Neural progenitor cell (in vitro differentiated cells): ENCODE measurements at regions not wholly inside any gene's neighbourhood (a gene's known extent, or its start where the extent isn't known, plus 50 kb on each side); places are given as distances from the start of the nearest gene placed in this dataset.

Experiments used
- DNase-seq: peaks from one replicate; pipeline ENCODE4 v3.0.0-alpha.2; 2016; ENCODE audit warnings: low spot score
- H2AFZ ChIP-seq: fragments of 200-600 bp; sonication (generic); replicated peaks from 2 replicates; pipeline ENCODE4 v1.6.1; 2016; ENCODE audit warnings: antibody characterized with exemption
- H3F3A ChIP-seq: fragments of 200-600 bp; sonication (generic); 2 replicates; pipeline ENCODE4 v1.6.1; 2016; ENCODE audit warnings: antibody characterized with exemption, low read depth
- H3K27ac ChIP-seq: fragments of 200-600 bp; sonication (generic); 2 replicates; pipeline ENCODE4 v1.5.1; 2016; ENCODE audit warnings: mild to moderate bottlenecking
- H3K27me3 ChIP-seq: fragments of 200-600 bp; sonication (generic); 2 replicates; pipeline ENCODE4 v1.6.1; 2016; ENCODE audit warnings: mild to moderate bottlenecking, moderate library complexity
- H3K36me3 ChIP-seq: fragments of 200-600 bp; sonication (generic); 2 replicates; pipeline ENCODE4 v1.5.1; 2016
- H3K4me1 ChIP-seq: fragments of 200-600 bp; sonication (generic); 2 replicates; pipeline ENCODE4 v1.6.1; 2016; ENCODE audit warnings: mixed run types
- H3K4me2 ChIP-seq: fragments of 200-600 bp; sonication (generic); 2 replicates; pipeline ENCODE4 v1.6.1; 2016
- H3K4me3 ChIP-seq: fragments of 200-600 bp; sonication (generic); 2 replicates; pipeline ENCODE4 v1.5.1; 2016
- H3K79me2 ChIP-seq: fragments of 200-600 bp; sonication (generic); 2 replicates; pipeline ENCODE4 v1.6.1; 2016; ENCODE audit warnings: low read depth
- H3K9ac ChIP-seq: fragments of 200-600 bp; sonication (generic); 2 replicates; pipeline ENCODE4 v1.6.1; 2016
- H3K9me3 ChIP-seq: fragments of 200-600 bp; sonication (generic); 2 replicates; pipeline ENCODE4 v1.5.1; 2016; ENCODE audit warnings: low read depth
- H4K20me1 ChIP-seq: fragments of 200-600 bp; sonication (generic); 2 replicates; pipeline ENCODE4 v1.6.1; 2016; ENCODE audit warnings: low read depth
- H3K27ac Mint-ChIP-seq: 3 replicates; pipeline ENCODE4 v1.8.0; 2021; ENCODE audit warnings: mixed read lengths
- H3K27me3 Mint-ChIP-seq: 2 replicates; pipeline ENCODE4 v1.8.0; 2022; ENCODE audit warnings: low read depth, mild to moderate bottlenecking, inconsistent platforms, moderate library complexity, mixed read lengths; ENCODE audit not compliant: insufficient read depth
- H3K36me3 Mint-ChIP-seq: 3 replicates; pipeline ENCODE4 v1.8.0; 2021; ENCODE audit warnings: mixed read lengths
- H3K4me1 Mint-ChIP-seq: 3 replicates; pipeline ENCODE4 v1.8.0; 2021; ENCODE audit warnings: mixed read lengths
- H3K4me3 Mint-ChIP-seq: 3 replicates; pipeline ENCODE4 v1.8.0; 2021; ENCODE audit warnings: mild to moderate bottlenecking, moderate library complexity, mixed read lengths
- H3K9me3 Mint-ChIP-seq: 3 replicates; pipeline ENCODE4 v1.8.0; 2020; ENCODE audit warnings: mixed read lengths
- EZH2 ChIP-seq: fragments of 200-600 bp; sonication (generic); IDR thresholded peaks from 2 replicates; pipeline ENCODE4 v1.6.1; 2017; ENCODE audit warnings: antibody characterized with exemption, mild to moderate bottlenecking, moderate library complexity
- EZH2phosphoT487 ChIP-seq: fragments of 200-600 bp; sonication (generic); IDR thresholded peaks from 2 replicates; pipeline ENCODE4 v1.6.1; 2017; ENCODE audit warnings: antibody characterized with exemption
- TF ChIP-seq, protein P1 (sequence below): fragments of 200-600 bp; sonication (generic); IDR thresholded peaks from 2 replicates; pipeline ENCODE4 v1.5.1; 2017; ENCODE audit warnings: antibody characterized with exemption, mild to moderate bottlenecking

DNA sequence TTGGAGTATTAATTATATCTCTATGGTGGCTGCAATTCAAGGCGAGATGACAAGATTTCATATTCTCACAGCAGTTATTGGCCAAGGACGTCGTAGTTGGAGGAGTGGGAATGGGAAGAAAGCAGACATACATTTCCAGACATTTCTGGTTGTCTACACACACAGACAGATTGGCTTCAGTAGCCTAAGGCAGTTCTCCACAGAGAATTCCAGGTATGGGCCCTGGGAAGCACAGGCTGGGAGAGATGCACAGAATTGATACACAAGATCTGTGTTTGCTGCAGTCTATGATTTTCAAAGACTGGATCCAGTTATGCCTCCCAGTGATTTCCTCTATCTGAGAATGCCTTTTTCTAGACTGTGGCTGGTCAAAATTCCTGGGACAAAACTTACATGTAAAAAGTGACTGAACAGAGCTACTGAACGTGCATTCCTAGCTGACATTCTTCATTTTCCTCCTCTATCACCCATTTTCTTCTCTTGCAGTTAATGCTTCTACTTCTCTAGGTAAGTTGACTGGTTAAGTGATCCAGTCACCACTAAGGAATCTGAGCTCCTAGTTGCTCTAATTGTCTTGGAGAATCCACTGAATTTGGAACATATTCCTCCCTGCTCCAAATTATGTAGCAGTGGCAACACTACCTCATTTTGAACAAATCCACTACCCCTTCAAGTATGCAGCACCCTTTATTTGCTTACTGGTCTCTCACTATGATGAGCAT, 386.7 kb upstream of the CDH7 start:
- Mint-ChIP-seq H3K4me3 (no peak overlapping the region), H3K4me1 (peaks cover 8% of the 10 kb centered on the region), H3K27ac (no peak overlapping the region), H3K27me3 (no peaks in the 10 kb centered on the region), H3K9me3 (no peaks in the 10 kb centered on the region), H3K36me3 (no peaks in the 10 kb centered on the region)
- H3K27me3 ChIP-seq = no peaks in the 10 kb centered on the region
- peaks cover 10% of the 10 kb centered on the region for H3K4me1 ChIP-seq
- H3K27ac ChIP-seq = no peak overlapping the region
- H3K9me3 ChIP-seq = no peaks in the 10 kb centered on the region
- H3K36me3 ChIP-seq = no peaks in the 10 kb centered on the region
- no peak overlapping the region for H3K4me2 ChIP-seq
- H4K20me1 ChIP-seq = no peaks in the 10 kb centered on the region
- H3K4me3 ChIP-seq = no peak overlapping the region
- H3K9ac ChIP-seq = no peak overlapping the region
- DNase-seq = no peak
- peak overlapping the region; percentile 34 for H2AFZ ChIP-seq
- no peaks in the 10 kb centered on the region for H3K79me2 ChIP-seq
- TF ChIP-seq, protein P1, sequence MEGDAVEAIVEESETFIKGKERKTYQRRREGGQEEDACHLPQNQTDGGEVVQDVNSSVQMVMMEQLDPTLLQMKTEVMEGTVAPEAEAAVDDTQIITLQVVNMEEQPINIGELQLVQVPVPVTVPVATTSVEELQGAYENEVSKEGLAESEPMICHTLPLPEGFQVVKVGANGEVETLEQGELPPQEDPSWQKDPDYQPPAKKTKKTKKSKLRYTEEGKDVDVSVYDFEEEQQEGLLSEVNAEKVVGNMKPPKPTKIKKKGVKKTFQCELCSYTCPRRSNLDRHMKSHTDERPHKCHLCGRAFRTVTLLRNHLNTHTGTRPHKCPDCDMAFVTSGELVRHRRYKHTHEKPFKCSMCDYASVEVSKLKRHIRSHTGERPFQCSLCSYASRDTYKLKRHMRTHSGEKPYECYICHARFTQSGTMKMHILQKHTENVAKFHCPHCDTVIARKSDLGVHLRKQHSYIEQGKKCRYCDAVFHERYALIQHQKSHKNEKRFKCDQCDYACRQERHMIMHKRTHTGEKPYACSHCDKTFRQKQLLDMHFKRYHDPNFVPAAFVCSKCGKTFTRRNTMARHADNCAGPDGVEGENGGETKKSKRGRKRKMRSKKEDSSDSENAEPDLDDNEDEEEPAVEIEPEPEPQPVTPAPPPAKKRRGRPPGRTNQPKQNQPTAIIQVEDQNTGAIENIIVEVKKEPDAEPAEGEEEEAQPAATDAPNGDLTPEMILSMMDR = no peak
- no peak for TF ChIP-seq EZH2phosphoT487
- TF ChIP-seq EZH2 = no peak
- H3F3A ChIP-seq = peaks cover 6% of the 10 kb centered on the region

DNA sequence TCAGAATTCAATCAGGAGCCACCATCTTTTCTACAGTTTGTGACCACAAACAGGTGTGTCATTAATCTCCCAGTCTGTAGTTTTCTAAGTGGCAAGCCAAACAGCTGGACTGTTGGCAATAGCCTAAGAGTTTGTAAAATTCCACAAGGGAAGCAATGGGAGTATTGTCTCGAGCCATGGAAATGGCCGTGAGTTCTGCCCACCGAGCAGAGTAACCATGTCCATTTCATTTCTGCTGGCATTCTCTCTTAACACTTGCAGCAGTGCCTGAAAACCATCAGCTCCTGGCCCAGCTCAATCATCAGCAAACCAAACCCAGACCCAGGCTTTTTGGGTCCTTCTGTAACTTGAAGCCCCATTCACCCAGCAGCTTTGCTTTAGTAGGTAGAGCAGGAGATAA, 387.8 kb upstream of the CDH7 start:
- DNase-seq = no peak
- H3K4me3 ChIP-seq = no peak overlapping the region
- TF ChIP-seq EZH2 (no peak), EZH2phosphoT487 (no peak)
- TF ChIP-seq, protein P1 = no peak
- Mint-ChIP-seq H3K27ac (no peak overlapping the region), H3K4me3 (no peak overlapping the region), H3K27me3 (no peaks in the 10 kb centered on the region), H3K4me1 (peaks cover 8% of the 10 kb centered on the region), H3K36me3 (no peaks in the 10 kb centered on the region), H3K9me3 (no peaks in the 10 kb centered on the region)
- H3K27me3 ChIP-seq = no peaks in the 10 kb centered on the region
- H3F3A ChIP-seq = peaks cover 6% of the 10 kb centered on the region
- H3K79me2 ChIP-seq = no peaks in the 10 kb centered on the region
- H2AFZ ChIP-seq = no peak overlapping the region
- peaks cover 10% of the 10 kb centered on the region for H3K4me1 ChIP-seq
- H3K9me3 ChIP-seq = no peaks in the 10 kb centered on the region
- no peaks in the 10 kb centered on the region for H3K36me3 ChIP-seq
- no peaks in the 10 kb centered on the region for H4K20me1 ChIP-seq
- no peak overlapping the region for H3K4me2 ChIP-seq
- no peak overlapping the region for H3K27ac ChIP-seq
- H3K9ac ChIP-seq = no peak overlapping the region

DNA sequence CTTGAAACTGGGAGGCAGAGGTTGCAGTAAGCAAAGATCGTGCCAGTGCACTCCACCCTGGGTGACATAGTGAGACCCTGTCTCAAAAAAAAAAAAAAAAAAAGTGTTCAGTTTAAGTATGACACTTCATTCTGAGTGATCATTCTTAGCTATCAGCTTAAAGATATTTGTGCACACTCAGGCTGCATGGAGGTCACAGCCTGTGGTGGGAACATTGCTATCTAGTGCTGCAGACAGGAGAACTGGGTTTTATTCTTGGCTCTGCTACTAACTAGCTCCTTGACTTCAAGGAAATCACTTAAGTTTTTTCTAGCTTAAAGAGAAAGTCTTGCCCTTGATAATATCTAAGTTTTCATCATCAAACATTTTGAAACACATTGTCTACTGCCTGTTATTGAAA, 391.3 kb upstream of the CDH7 start:
- no peak for TF ChIP-seq EZH2
- TF ChIP-seq, protein P1 = no peak
- TF ChIP-seq EZH2phosphoT487 = no peak
- H3K4me1 ChIP-seq = no peaks in the 10 kb centered on the region

More for the DNA sequence above, 391.3 kb upstream of the CDH7 start:
- no peaks in the 10 kb centered on the region for H3K79me2 ChIP-seq
- no peaks in the 10 kb centered on the region for H3K36me3 ChIP-seq
- H3K4me2 ChIP-seq = no peak overlapping the region
- no peaks in the 10 kb centered on the region for H4K20me1 ChIP-seq
- DNase-seq = no peak
- H3K4me3 ChIP-seq = no peak overlapping the region
- Mint-ChIP-seq H3K4me3 (no peak overlapping the region), H3K4me1 (no peaks in the 10 kb centered on the region), H3K36me3 (no peaks in the 10 kb centered on the region), H3K27me3 (no peaks in the 10 kb centered on the region), H3K9me3 (no peaks in the 10 kb centered on the region), H3K27ac (no peak overlapping the region)
- H2AFZ ChIP-seq = no peak overlapping the region
- no peaks in the 10 kb centered on the region for H3K9me3 ChIP-seq
- no peaks in the 10 kb centered on the region for H3F3A ChIP-seq
- H3K9ac ChIP-seq = no peak overlapping the region
- H3K27ac ChIP-seq = no peak overlapping the region
- no peaks in the 10 kb centered on the region for H3K27me3 ChIP-seq
